ENCODE measurements at regions not wholly inside any gene's neighbourhood (a gene's known extent, or its start where the extent isn't known, plus 50 kb on each side); places are given as distances from the start of the nearest gene placed in this dataset.

- intact Hi-C loops (cut with micrococcal nuclease; ENCODE audit: unreplicated experiment) = no loop called here
- DNase-seq (ENCODE audit: low read depth, low spot score) (no peak), ATAC-seq (no peak)
- no peaks in the 10 kb centered on the region for H3K27me3 ChIP-seq (ENCODE audit: control insufficient read depth, insufficient read depth, low read length)
- ChIA-PET POLR2A (no interaction called here), CTCF (no interaction called here)
- in situ Hi-C loops (cut with HindIII; ENCODE audit: low pct_unique_long_range_greater_than_20kb, low sequenced_read_pairs) = no loop called here
- TF ChIP-seq POLR2AphosphoS5 (IDR thresholded peaks at IDR 0.05; ENCODE audit: low read depth, low read length) (no peak), TCF7L2 (IDR thresholded peaks at IDR 0.05; ENCODE audit: low read depth, low read length) (no peak), REST (IDR thresholded peaks at IDR 0.05; ENCODE audit: insufficient read depth in 1 of 2, low read depth in 2 of 2, low read length in 1 of 2) (no peak), SIN3A (IDR thresholded peaks at IDR 0.05; ENCODE audit: borderline replicate concordance, insufficient read depth, low read depth, low read length) (no peak), CTCF (IDR thresholded peaks at IDR 0.05) (no peak)
- H3K27ac ChIP-seq (ENCODE audit: low read length) = no peak overlapping the region
- no peak overlapping the region for H3K4me3 ChIP-seq (ENCODE audit: low read depth in 2 of 2, low read length in 2 of 2)
- no peaks in the 10 kb centered on the region for H3K36me3 ChIP-seq (ENCODE audit: control insufficient read depth, insufficient read depth, low read length)
- H3K4me1 ChIP-seq (ENCODE audit: control insufficient read depth, insufficient read depth, low read length) = no peaks in the 10 kb centered on the region
- no peaks in the 10 kb centered on the region for H3K9me3 ChIP-seq (ENCODE audit: control insufficient read depth, insufficient read depth, low read depth, low read length)
- no TSS peak for BruUV-seq (replicated peaks)
Measured at GRCh38 chr18:7482342-7482741, 84.8 kb upstream of the PTPRM start.

- in situ Hi-C loops (cut with HindIII; ENCODE audit: low pct_unique_long_range_greater_than_20kb, low sequenced_read_pairs) (no loop called here), intact Hi-C loops (cut with micrococcal nuclease; ENCODE audit: unreplicated experiment) (no loop called here)
- H3K4me1 ChIP-seq (ENCODE audit: control insufficient read depth, insufficient read depth, low read length) = no peaks in the 10 kb centered on the region
- H3K9me3 ChIP-seq (ENCODE audit: control insufficient read depth, insufficient read depth, low read depth, low read length) = no peaks in the 10 kb centered on the region
- H3K4me3 ChIP-seq (ENCODE audit: low read depth in 2 of 2, low read length in 2 of 2) = no peak overlapping the region
- no peaks in the 10 kb centered on the region for H3K27me3 ChIP-seq (ENCODE audit: control insufficient read depth, insufficient read depth, low read length)
- no peak for DNase-seq (ENCODE audit: low read depth, low spot score)
- no peak overlapping the region for H3K27ac ChIP-seq (ENCODE audit: low read length)
- CTCF ChIA-PET = no interaction called here
- ATAC-seq = no peak
- TF ChIP-seq CTCF (IDR thresholded peaks at IDR 0.05) (no peak), TCF7L2 (IDR thresholded peaks at IDR 0.05; ENCODE audit: low read depth, low read length) (no peak), REST (IDR thresholded peaks at IDR 0.05; ENCODE audit: insufficient read depth in 1 of 2, low read depth in 2 of 2, low read length in 1 of 2) (no peak), POLR2AphosphoS5 (IDR thresholded peaks at IDR 0.05; ENCODE audit: low read depth, low read length) (no peak), SIN3A (IDR thresholded peaks at IDR 0.05; ENCODE audit: borderline replicate concordance, insufficient read depth, low read depth, low read length) (no peak)
- H3K36me3 ChIP-seq (ENCODE audit: control insufficient read depth, insufficient read depth, low read length) = no peaks in the 10 kb centered on the region
- POLR2A ChIA-PET = no interaction called here
- BruUV-seq (replicated peaks) = no TSS peak
Measured at GRCh38 chr18:7485616-7486015, 81.5 kb upstream of the PTPRM start.
